Ecto neural progenitor cell (in vitro differentiated cells): ENCODE measurements at regions not wholly inside any gene's neighbourhood (a gene's known extent, or its start where the extent isn't known, plus 50 kb on each side); places are given as distances from the start of the nearest gene placed in this dataset.

Source experiments
- DNase-seq: peaks from one replicate; pipeline ENCODE4 v3.0.0-alpha.2; 2018; ENCODE audit warnings: low spot score

DNA sequence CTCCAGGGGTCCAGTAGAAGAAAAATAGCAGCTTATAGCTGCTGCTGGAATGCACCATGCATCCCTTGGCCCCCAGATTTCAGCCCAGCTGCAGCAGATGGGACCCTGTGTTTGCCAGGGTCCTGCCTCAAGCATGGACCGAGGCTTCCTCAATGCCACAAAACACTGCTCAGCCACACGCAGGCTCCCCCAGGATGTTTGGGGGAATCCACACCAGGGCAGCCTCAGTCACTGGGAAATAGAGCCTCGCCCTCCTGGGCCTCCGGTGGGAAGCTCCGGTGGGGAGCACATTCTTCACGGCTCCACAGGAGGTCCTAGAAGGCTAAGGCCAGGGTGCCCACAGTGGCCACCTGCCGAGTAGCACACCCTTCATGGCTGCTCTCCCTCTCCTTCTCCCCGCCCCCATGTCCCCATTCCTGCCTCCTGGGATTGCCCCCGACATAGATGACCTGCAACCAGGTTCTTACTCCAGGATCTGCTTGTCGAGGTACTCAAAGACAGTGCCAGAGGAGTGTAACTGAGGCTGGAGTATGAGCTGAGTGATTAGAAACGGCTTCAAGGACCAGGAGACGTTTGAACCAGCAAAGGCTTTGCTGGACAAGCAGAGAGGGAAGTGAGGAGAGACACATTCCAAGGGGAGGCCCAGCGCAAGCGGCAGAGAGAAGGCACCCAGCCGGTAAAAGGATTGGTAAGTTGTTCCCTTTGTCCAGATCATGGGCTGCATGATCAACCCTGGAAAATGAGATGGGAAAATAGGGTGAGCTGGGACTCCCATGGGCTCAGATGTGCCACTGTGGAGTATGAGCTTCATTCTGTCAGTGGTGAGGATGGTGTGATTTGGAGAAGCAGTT lies 110.7 kb upstream of the UQCRFS1 start:
- peak; percentile 29 for DNase-seq

DNA sequence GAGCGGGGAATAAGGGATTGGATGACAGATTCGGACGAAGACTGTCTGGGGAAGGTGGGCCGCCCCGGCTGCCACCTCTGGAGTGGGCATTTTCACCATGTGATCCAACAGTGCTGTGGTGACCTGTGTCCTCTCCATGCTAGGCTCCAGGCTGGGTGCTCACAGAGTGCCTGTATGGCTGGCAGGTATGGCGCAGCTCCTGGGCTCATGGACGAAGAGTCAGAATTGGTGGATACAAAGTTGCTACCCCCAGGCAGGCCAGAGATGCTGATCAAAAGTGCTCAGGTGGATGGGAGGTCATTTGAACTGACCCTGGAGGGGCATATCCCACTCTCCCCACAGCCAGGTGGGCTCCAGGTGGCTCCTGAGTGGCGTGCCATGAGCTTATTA lies 111.3 kb upstream of the UQCRFS1 start:
- DNase-seq: peak; percentile 13

DNA sequence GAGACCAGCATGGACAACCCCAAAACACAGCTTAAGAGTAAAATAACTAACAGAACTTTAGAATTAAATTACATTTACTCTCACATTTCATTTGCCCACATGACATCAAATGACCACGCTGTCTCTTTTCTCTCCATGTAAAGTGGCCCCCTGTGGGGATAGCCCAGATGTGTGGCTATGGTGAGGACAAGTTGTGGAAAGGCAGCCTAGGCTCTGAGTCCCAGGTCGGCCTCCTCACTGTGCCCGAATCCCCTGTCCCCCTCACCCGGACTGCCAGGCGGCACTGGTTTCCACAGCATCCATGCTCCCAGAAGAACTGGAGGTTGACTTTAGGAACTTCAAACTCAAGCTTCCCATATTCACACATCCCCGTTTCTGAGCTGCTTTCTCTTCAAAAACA lies 111.8 kb upstream of the UQCRFS1 start:
- DNase-seq: peak; percentile 10

DNA sequence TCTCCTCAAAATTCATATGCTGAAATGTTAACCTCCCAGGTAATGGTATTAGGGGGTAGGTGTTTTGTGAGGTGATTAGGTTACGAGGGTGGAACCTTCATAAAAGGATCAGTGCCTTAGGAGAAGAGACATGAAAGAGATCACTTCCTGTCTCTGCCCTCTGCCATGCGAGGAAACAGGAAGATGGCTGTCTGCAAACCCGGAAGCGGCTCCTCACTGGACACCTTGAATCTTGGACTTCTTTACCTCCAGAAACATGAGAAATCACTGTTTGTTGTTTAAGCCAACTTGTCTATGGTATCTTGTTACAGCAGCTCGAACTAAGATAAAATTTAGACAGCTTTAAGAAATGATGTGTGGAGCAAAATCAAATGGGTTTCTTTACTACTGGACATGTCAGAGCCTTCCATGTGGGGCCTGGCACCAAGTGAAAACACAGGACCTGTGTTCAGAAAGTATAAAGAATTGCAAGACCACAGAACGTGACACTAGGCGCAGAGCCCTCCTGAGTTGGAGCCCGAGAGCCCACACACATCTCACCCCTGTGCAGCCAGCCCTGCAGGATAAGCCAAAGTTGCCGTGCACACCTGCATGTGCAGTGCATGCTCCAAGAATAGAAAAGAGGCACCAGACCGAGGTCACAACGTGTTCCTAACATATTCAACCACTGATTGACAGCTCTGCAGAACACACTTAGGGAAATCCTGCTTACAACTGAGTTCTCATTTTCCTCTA lies 112.5 kb upstream of the UQCRFS1 start:
- DNase-seq: peak; percentile 15

DNA sequence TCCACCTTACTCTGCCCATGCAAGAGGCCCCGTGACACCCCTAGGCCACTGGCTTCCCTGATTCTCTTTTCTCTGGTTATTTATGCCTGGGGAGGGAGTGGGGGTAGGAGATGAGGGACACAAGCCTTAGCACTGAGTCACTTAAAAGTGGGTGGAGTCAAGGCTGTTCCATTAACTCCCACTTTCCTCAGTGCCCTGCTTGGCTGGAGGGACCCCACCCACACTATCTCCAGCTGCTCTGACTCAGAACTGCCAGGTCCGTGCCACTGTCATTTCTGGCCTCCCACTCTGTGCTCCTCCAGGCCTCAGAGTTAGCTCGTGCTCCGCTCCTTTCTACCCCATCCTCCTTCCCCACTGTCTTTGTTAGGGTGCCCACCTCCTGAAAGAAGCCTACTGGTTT lies 113.4 kb upstream of the UQCRFS1 start:
- peak; percentile 25 for DNase-seq

DNA sequence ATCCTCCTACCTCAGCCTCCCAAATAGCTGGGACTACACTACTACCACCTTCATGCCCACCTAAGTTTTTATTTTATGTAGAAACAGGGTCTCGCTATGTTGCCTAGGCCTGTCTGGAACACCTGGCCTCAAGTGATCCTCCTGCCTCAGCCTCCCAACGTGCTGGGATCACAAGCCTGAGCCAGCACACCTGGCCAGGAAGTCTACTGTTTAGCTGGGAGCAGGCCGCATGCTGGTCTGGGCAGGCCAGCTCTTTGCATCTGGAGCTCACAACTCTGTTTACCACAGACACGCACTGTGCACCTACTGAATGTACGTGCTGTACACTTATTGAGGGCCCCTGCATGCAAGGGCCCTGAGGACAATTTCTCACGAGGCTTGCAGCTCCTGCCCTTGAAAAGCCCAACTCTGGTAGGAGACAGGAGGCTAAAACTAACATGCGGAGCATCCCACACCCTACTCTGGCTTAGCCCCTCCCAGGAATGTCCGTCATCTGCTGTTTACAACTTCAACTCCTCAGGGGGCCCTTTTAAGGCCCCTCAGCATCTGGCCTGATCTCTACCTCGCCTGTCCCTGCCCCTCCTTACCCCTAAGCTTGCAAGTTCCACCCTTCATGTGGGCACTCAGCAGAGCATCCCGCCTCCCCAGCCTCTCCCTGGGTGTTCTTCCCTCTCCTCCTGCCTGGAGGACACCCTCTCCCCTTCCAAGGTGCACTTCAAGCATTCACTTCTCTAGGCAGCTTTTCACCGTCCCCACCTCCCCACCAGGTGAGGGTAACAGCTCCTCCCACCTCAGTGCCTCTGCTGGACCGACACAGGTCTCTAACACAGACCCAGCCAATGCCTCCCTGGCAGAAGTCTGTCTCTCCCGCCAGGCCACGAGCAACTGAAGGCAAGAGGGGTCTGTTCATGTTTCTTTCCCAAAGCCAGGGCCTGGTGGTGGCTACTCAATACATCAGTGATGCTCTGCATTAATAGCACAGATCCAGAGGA lies 114.2 kb upstream of the UQCRFS1 start:
- DNase-seq: peak; percentile 23

DNA sequence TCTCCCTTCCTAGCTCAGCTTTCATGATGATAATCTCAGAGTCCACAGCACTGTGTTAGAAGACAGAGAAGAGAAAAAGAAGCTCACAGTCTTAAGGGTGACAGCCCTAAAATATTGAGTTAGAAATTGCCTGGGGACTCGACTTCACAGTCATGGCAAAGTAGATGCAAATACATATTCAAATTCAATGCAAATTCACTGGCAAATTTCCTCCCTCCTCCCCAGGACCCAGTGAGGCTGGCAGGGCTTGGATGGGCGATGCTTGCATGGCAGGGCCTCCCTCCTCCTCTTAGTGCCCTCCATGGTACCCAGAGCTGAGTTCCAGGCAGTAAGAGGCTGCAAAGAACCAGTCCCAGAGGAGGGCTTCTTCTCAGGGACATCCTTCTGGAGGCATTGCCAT lies 115.6 kb upstream of the UQCRFS1 start:
- no peak for DNase-seq

DNA sequence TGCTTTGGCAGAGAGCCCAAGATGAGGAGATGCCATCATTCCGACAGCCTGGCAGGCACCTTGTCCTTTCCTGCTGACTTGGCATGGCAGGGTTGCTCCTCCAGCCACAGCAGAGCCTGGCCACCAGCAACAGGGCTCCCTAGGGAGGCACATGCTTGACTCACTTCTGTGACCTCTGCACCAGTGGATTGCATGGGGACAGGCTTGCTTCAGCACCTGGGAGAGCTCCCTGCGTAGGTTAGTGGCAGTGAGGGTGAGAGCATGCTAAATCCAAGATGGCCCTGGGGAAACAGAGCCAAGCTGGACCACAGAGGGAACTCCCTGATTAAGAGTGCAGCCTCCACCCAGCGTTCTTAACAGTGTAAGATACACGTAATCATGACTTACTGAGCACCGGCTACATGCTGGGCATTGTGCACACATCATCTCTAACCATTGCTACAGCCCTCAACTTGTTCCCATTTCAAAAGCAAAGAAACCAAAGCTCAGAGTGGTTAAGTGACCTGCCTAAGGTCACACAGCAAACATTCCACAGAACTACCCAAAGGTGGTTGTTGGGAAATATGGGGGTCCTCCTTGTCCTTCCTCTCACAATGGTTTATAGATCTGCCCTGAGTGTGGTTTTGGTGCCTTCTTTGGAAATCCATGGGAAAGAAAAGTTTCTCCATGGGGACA lies 116.6 kb upstream of the UQCRFS1 start:
- peak; percentile 70 for DNase-seq

DNA sequence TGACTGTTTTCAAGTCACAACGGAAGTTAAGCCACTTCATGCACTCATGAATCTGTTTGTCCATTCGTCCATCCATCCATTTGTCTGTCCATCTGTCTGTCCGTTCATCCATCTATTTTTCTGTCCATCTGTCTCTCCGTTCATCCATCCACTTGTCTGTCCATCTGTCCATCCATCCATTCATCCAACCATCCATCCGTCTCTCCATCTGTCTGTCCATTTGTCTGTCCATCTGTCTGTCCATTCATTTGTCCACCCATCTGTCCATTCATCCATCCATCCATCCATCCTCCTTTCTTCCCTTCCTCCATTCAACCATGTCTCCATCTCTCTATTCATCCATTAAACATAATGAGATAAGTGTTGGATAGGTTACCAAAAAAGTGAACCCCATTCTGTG lies 123.5 kb upstream of the UQCRFS1 start:
- DNase-seq: no peak

DNA sequence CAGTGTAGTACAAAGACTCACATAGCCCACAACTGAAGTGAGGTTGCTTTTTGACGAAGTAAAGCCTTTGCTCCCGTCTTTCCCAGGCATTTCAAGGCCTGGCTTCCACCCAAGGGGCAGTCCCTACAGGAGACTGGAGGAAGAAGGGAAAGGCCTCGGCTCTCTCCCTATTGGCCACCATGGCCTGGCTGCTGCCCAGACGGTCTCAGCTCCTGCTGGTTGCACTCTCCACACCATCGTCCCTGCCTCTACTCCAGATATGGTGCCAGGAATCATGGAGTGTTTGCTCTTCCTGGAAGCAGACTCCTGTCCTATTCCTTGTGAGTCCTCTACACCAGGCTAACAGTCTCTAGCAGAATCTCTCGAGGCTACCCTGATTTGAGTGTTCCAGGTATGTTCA lies 124.1 kb upstream of the UQCRFS1 start:
- no peak for DNase-seq

DNA sequence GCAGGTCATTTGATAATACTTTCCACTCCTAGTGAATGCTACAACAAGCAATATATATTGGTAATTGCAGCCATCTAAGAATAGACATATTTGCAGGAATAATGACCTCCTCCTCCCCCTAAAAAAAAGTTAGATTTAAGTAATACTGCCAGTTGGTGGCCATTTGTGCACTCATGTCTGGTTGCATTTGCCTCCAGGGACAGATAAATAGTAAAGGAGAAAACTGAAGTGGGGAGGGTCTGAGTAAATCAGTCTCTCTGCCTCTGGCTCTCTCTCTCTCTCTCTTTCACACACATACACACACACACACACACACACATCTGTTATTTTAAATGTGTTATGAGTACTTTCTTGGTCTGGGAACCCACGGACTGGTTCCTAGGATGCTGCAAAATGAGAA lies 125.5 kb upstream of the UQCRFS1 start:
- no peak for DNase-seq

DNA sequence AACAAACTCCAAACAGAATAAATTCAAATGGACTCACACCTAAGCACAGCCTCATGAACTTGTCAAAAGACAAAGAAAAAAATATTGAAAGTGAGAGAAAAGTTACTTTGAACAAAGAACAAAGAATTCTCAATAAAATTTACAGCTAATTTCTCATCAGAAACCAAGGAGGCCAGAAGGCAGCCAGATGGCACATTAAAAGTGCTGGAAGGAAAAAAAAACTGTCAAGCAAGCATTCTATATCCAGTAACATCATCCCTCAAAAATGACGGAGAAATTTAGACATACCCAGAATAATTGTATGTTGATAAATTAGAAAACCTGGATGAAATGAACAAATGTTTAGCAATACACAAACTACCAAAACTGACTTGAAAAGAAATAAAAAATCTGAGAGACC lies 129.8 kb upstream of the UQCRFS1 start:
- no peak for DNase-seq

DNA sequence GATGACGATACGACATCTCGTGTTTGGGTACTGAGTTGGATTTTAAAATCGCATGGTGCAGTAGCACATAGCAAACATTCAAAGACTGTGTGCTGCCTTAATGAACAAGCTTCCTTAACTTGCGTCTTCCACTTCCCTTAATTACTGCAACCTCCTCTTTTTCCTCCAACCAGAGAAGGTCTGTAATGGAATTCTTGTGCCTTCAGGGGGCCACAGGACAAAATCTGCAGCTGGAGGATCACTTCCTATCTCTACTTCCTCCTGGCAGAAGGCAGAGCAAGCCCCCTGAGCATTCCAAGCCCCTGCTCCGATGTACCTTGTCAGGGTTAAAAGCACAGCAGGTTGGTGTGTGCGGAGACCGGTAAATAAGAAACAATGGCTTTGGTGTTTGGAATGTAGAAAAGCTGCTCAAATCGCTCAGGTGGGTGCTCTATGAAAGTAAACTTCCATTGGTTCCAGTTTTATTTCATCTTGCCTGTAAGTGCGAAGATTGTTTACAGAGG lies 151.3 kb upstream of the UQCRFS1 start:
- DNase-seq: peak; percentile 34

DNA sequence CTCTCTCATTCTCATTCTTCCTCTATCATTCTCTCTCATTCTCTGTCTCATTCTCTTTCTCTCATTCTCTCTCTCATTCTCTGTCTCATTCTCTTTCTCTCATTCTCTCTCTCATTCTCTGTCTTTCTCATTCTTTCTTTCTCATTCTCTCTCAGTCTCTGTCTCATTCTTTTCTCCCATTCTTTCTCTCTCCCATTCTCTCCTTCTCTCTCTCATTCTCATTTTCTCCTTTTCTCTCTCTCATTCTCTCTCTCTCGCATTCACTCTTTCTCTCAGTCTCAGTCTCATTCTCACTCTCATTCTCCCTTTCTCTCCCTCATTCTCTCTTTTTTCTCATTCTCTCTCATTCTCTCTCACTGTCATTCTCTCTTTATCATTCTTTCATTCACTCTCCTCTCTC lies 152.0 kb upstream of the UQCRFS1 start:
- no peak for DNase-seq

DNA sequence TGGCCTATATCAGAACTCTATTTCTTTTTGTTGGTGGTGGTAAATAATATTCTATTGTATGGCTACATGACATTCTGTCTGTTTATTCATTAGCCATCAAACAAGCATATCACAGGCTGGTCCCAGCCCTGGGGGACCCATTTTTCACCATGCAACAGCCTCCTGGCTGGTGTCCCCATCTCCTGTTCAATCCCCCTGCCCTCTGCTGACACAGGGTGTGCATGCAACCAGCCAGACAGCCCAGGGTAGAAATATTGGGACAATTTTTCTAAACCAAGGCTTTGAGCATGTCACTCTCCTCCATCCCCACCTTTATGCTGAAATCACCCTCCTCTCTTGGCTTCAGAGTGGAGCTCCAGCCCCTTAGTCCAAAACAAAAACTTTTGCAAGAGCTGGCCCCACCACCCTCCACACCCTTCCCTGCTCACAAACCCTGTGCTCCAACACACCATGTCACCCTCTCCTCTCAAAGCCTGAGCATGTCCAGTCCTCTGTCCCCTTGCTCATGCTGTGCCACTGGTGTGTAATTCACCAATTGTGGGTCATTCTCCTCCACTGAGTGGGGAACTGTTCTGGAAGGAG lies 153.0 kb upstream of the UQCRFS1 start:
- peak; percentile 23 for DNase-seq

DNA sequence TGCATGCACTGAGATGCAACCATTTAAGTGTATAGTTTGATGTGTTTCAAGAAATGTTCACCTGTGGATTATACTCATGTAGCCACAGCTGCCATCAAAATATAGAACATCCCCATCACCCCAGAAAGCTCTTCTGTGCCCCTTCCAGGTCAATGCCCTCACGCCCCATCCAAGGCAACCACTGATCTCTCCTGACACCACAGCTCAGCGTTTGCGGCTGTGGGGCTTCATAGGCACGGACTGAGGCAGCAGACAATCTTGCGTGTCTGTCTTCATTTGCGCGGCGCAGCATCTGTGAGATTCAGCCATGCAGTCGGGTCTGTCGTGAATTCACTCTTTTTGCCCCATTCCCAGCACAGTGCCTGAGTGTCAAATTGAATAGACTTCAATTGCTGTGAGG lies 153.8 kb upstream of the UQCRFS1 start:
- peak; percentile 34 for DNase-seq

DNA sequence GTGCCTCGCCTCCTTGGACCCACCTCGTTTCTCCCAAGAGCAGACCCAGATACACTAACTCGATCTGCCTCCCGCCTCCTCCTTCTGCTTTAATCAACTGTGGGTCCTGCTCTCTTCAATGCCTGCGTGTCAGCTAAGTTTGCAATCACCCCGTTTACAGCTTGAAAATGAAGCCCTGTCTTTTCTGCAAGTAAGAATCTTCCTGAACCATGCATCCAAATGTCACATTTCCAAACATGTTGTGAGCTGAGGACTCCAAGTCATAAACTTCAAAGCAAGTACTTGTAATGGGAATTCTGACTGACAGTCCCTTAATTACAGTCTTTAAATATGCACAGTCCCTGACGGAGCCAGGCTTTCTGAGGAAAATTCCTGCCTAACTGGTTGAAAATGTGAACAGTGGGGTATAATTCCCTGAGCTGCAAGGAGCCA lies 154.9 kb upstream of the UQCRFS1 start:
- peak; percentile 29 for DNase-seq

DNA sequence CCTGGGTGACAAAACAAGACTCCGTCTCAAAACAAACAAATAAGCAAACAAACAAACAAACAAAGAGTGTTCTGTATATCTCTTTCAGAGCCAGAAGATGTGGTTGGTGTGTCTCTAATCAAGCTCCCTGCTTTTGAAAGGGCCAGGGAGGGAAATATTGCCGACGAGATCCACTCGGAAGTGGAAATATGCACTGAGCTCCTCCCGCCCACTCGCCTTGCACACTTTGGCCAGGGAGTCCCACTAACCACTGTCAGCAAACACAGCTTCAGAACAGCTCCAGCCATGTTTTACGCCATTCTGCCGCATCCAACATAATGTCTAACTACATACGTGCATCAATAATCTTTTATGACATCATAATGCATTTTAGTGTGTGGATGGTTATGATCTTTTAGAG lies 155.5 kb upstream of the VSTM2B start:
- DNase-seq: peak; percentile 12

DNA sequence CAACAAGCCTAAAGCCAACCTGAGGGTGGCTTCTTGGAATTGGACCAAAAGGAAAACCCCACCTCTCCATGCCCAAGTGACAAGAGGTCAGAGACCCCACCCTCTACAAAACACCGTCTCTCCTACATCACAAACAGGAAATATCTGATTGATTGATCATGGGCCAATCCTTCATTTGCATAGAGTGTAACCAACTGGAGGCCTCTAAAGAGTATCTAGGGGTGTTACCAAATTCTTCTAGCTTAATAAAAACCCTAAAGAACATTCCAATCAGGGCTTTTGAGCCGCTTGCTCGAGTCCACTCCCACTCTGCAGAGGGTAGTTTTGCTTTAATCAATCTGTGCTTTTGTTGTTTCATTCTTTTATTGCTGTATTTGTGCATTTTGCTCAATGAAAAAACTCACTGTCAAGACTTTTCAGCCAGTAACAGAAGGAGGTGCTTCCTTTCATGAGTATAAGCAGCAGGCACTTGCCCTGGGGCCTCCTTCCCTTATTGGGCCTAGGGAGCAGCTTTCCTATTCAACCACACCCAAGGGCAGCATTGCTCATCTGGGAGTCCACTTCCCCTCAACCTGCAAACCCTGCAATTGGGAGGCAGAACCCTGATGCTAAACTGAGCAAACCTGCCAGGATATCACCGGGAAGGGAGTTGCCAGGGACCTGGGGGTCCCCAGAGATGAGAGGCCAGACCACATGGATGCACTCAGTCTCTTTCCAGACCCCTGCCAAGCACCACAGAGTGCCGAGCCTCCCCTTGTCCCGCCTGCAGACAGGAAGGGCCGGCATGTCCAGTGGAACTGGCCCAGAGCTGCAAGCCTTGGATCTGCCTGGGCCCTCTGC lies 154.3 kb upstream of the VSTM2B start:
- DNase-seq: peak; percentile 34

DNA sequence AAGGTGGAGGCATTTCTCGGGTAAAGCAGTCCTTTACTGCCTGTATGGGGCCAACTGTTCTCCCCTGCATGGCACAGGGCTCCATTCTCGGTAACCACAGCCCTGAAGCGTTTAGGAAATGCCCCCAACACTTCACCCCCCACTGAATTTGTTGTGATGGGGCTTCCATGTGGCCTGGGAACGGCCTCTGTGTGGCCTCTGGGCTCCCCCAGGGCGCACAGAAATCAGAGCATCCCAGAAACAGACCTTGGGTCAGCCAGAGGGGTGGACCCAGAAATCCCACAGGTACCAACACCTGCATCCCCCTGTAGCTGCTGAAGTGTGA lies 153.7 kb upstream of the VSTM2B start:
- DNase-seq: no peak
